B cell (primary cell): ENCODE measurements at regions not wholly inside any gene's neighbourhood (a gene's known extent, or its start where the extent isn't known, plus 50 kb on each side); places are given as distances from the start of the nearest gene placed in this dataset.

Experiments
- CTCF ChIP-seq: fragments of 200-600 bp; IDR thresholded peaks from one replicate; pipeline ENCODE4 v1.8.0; 2022; ENCODE audit warnings: antibody characterized with exemption, mild to moderate bottlenecking
- EZH2 ChIP-seq: IDR thresholded peaks from 2 replicates; pipeline ENCODE4 v1.6.1; 2012; ENCODE audit warnings: borderline replicate concordance, low read depth, mild to moderate bottlenecking, moderate library complexity, low read length; ENCODE audit not compliant: insufficient read depth, poor library complexity, severe bottlenecking

- TF ChIP-seq CTCF: no peak
- no peak for TF ChIP-seq EZH2
Measured at GRCh38 chr11:110349138-110349996, 53.0 kb upstream of the RDX start.
